Vagina (tissue), 2 donors: ENCODE measurements at regions not wholly inside any gene's neighbourhood (a gene's known extent, or its start where the extent isn't known, plus 50 kb on each side); places are given as distances from the start of the nearest gene placed in this dataset.

ENCODE experiments used
- CTCF ChIP-seq, 3 experiments: fragments of 450-650 bp in 2 of 3; fragments of 200-600 bp in 1 of 3; sonication (generic) in 1 of 3; IDR thresholded peaks; one replicate each; pipeline ENCODE4 v1.5.1; 2017 to 2019; ENCODE audit warnings: antibody characterized with exemption in 3 of 3, mild to moderate bottlenecking in 2 of 3, moderate library complexity in 2 of 3
- POLR2AphosphoS5 ChIP-seq, 2 donors: sonication (generic); formaldehyde crosslinking; IDR thresholded peaks; one replicate each; pipeline ENCODE4 v1.9.0; 2017; ENCODE audit warnings: antibody characterized with exemption in 2 of 2, mild to moderate bottlenecking in 2 of 2, low read depth in 1 of 2; ENCODE audit not compliant: insufficient read depth in 1 of 2

GRCh38 chr11:90496722-90497121 is 273.9 kb upstream of the CHORDC1 start:
- TF ChIP-seq POLR2AphosphoS5 (IDR thresholded peaks at IDR 0.05; ENCODE audit: insufficient read depth in 1 of 2, low read depth in 1 of 2) (no peak), CTCF (IDR thresholded peaks at IDR 0.05) (no peak)
